ENCODE measurements at regions not wholly inside any gene's neighbourhood (a gene's known extent, or its start where the extent isn't known, plus 50 kb on each side); places are given as distances from the start of the nearest gene placed in this dataset.
A peak's percentile ranks its signal among the peaks of the same experiment; 100 is the strongest.

DNA sequence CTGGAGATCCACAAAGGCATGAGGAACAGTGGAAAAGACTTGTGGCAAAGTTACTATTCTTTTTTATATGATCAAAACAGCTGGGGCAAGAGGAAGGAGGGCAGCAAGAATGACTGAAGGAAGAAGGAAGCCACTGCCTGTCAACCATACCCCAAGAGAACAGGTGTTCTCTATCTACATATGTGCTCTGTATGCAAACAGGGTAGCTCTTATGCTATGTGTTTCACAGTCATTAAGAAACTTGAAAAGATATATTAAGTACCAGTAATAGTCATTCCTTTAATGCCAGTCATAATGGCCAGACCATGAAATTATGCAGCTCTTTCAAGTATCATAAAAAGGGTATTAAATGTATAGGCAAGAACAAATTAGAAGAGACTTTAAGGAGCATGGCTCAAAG is 363.9 kb downstream of the KLHL13 start:
- no peak for TF ChIP-seq CTCF (IDR thresholded peaks at IDR 0.05; ENCODE audit: extremely low read depth, insufficient read depth, missing control alignments)
- DNase-seq (ENCODE audit: low spot score), result peak; percentile 15
- in situ Hi-C loops (cut with MboI; ENCODE audit: low pct_unique_long_range_greater_than_20kb, low sequenced_read_pairs, unreplicated experiment), result no loop called here

DNA sequence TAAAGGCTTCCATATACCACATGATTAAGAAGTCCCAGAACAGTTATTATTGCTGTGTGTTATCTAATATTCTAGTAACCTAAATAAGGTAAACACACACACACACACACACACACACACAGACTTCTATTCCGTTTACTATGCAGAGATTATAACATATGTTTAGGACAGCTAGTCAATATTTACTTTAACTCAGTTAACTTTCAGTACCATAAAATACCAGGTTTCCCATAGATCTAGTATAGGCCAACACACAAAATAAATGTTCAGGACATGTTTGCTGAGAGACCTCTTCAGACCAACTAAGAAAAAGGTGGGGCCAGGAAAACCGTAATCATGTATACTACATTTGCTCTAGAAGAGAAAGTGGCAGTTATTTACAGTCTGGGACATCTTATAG is 365.5 kb downstream of the KLHL13 start:
- DNase-seq (ENCODE audit: low spot score), result no peak
- no peak for TF ChIP-seq CTCF (IDR thresholded peaks at IDR 0.05; ENCODE audit: extremely low read depth, insufficient read depth, missing control alignments)
- in situ Hi-C loops (cut with MboI; ENCODE audit: low pct_unique_long_range_greater_than_20kb, low sequenced_read_pairs, unreplicated experiment), result no loop called here

- TF ChIP-seq CTCF (IDR thresholded peaks at IDR 0.05; ENCODE audit: extremely low read depth, insufficient read depth, missing control alignments), result no peak
- no peak for DNase-seq (ENCODE audit: low spot score)
- in situ Hi-C loops (cut with MboI; ENCODE audit: low pct_unique_long_range_greater_than_20kb, low sequenced_read_pairs, unreplicated experiment), result no loop called here
Measured at GRCh38 chrX:117744958-117745357, 371.7 kb downstream of the KLHL13 start.

- TF ChIP-seq CTCF (IDR thresholded peaks at IDR 0.05; ENCODE audit: extremely low read depth, insufficient read depth, missing control alignments), result peak; percentile 55
- no peak for DNase-seq (ENCODE audit: low spot score)
- in situ Hi-C loops (cut with MboI; ENCODE audit: low pct_unique_long_range_greater_than_20kb, low sequenced_read_pairs, unreplicated experiment), result no loop called here
Measured at GRCh38 chrX:117743469-117744251, 372.9 kb downstream of the KLHL13 start.

DNA sequence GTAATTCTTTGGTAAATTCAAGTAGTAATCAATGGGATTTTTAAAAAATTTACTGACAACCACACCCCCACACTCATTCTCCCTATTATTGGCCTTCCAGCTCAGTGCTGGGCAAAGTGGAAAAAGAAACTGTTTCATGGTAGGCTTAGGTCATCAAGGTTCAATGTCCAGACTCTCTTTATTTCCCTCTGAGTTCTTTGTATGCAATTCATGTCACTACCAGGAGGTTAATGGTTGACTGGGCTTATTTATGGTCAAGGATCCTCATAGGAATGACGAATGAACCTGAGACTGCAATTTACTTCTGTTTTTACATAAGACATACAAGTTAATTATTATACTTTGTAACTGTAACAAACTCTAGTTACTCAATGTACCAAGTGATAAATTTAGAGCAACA is 403.2 kb downstream of the KLHL13 start:
- in situ Hi-C loops (cut with MboI; ENCODE audit: low pct_unique_long_range_greater_than_20kb, low sequenced_read_pairs, unreplicated experiment), result no loop called here
- TF ChIP-seq CTCF (IDR thresholded peaks at IDR 0.05; ENCODE audit: extremely low read depth, insufficient read depth, missing control alignments), result no peak
- DNase-seq (ENCODE audit: low spot score), result no peak

GRCh38 chrX:117711782-117712181 is 404.8 kb downstream of the KLHL13 start:
- no peak for DNase-seq (ENCODE audit: low spot score)
- no peak for TF ChIP-seq CTCF (IDR thresholded peaks at IDR 0.05; ENCODE audit: extremely low read depth, insufficient read depth, missing control alignments)
- in situ Hi-C loops (cut with MboI; ENCODE audit: low pct_unique_long_range_greater_than_20kb, low sequenced_read_pairs, unreplicated experiment), result no loop called here

Data from GM13977 (cell line).